ENCODE measurements at regions not wholly inside any gene's neighbourhood (a gene's known extent, or its start where the extent isn't known, plus 50 kb on each side); places are given as distances from the start of the nearest gene placed in this dataset.

- TF ChIP-seq CTCF (conservative IDR thresholded peaks at IDR 0.05; ENCODE audit: low read length) (no peak), EZH2phosphoT487 (IDR thresholded peaks at IDR 0.05; ENCODE audit: borderline replicate concordance, low read depth, low read length) (no peak)
These were observed 132.3 kb upstream of the MPDZ start for GRCh38 chr9:13411791-13412190.

All from OCI-LY7 (cell line).